ENCODE measurements at regions not wholly inside any gene's neighbourhood (a gene's known extent, or its start where the extent isn't known, plus 50 kb on each side); places are given as distances from the start of the nearest gene placed in this dataset.

- intact Hi-C loops (cut with DNase I) = loop anchor here (10.0 kb wide), 1 partner anchor 416 kb away; no protein-coding TSS in a partner anchor
- no peak for DNase-seq
- Histone ChIP-seq H3K4me3 (replicated peaks in 1 of 3) (no peak overlapping the region), H3K27me3 (no peaks in the 10 kb centered on the region), H3K9me3 (no peaks in the 10 kb centered on the region), H3K4me1 (no peaks in the 10 kb centered on the region), H3K27ac (no peak overlapping the region), H3K36me3 (no peaks in the 10 kb centered on the region)
- WGBS, 2 donors = 78 to 82% methylated on average over 7 of the region's 7 CpGs
- TF ChIP-seq, protein P1, sequence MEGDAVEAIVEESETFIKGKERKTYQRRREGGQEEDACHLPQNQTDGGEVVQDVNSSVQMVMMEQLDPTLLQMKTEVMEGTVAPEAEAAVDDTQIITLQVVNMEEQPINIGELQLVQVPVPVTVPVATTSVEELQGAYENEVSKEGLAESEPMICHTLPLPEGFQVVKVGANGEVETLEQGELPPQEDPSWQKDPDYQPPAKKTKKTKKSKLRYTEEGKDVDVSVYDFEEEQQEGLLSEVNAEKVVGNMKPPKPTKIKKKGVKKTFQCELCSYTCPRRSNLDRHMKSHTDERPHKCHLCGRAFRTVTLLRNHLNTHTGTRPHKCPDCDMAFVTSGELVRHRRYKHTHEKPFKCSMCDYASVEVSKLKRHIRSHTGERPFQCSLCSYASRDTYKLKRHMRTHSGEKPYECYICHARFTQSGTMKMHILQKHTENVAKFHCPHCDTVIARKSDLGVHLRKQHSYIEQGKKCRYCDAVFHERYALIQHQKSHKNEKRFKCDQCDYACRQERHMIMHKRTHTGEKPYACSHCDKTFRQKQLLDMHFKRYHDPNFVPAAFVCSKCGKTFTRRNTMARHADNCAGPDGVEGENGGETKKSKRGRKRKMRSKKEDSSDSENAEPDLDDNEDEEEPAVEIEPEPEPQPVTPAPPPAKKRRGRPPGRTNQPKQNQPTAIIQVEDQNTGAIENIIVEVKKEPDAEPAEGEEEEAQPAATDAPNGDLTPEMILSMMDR (IDR thresholded peaks at IDR 0.05) = no peak
- TF ChIP-seq POLR2A (IDR thresholded peaks at IDR 0.05) = no peak
Observed at GRCh38 chr10:121189066-121189465, 337.9 kb downstream of the WDR11 start.

- no peaks in the 10 kb centered on the region for H3K27me3 ChIP-seq
- WGBS, 2 donors = 68 to 74% methylated on average over 9 to 10 of the region's 10 CpGs
- no peak overlapping the region for H3K27ac ChIP-seq
- intact Hi-C loops (cut with DNase I) = no loop called here
- no peaks in the 10 kb centered on the region for H3K9me3 ChIP-seq
- H3K4me3 ChIP-seq (replicated peaks in 1 of 3) = no peak overlapping the region
- no peak for TF ChIP-seq POLR2A (IDR thresholded peaks at IDR 0.05)
- H3K36me3 ChIP-seq = no peaks in the 10 kb centered on the region
- DNase-seq = no peak
- H3K4me1 ChIP-seq = no peaks in the 10 kb centered on the region
Observed at GRCh38 chr10:121194696-121195523, 343.7 kb downstream of the WDR11 start.

- 58 to 61% methylated on average over 8 of the region's 8 CpGs for WGBS, 2 donors
- H3K27ac ChIP-seq = no peak overlapping the region
Observed at GRCh38 chr10:121195524-121195910, 344.4 kb downstream of the WDR11 start.

GRCh38 chr10:121199081-121199480 is 347.9 kb downstream of the WDR11 start:
- Histone ChIP-seq H3K27me3 (no peaks in the 10 kb centered on the region), H3K9me3 (no peaks in the 10 kb centered on the region), H3K4me1 (no peaks in the 10 kb centered on the region), H3K36me3 (no peaks in the 10 kb centered on the region), H3K27ac (no peak overlapping the region), H3K4me3 (replicated peaks in 1 of 3) (no peak overlapping the region)
- intact Hi-C loops (cut with DNase I) = no loop called here
- TF ChIP-seq POLR2A (IDR thresholded peaks at IDR 0.05) = no peak
- TF ChIP-seq, protein P1 (IDR thresholded peaks at IDR 0.05) = no peak
- no peak for DNase-seq

More at GRCh38 chr10:121195524-121195910, 344.4 kb downstream of the WDR11 start:
- Histone ChIP-seq H3K9me3 (no peaks in the 10 kb centered on the region), H3K27me3 (no peaks in the 10 kb centered on the region), H3K4me3 (replicated peaks in 1 of 3) (no peak overlapping the region), H3K4me1 (no peaks in the 10 kb centered on the region), H3K36me3 (no peaks in the 10 kb centered on the region)
- no peak for DNase-seq
- intact Hi-C loops (cut with DNase I) = no loop called here
- TF ChIP-seq POLR2A (IDR thresholded peaks at IDR 0.05) = no peak
- TF ChIP-seq, protein P1 (IDR thresholded peaks at IDR 0.05) = no peak

DNA sequence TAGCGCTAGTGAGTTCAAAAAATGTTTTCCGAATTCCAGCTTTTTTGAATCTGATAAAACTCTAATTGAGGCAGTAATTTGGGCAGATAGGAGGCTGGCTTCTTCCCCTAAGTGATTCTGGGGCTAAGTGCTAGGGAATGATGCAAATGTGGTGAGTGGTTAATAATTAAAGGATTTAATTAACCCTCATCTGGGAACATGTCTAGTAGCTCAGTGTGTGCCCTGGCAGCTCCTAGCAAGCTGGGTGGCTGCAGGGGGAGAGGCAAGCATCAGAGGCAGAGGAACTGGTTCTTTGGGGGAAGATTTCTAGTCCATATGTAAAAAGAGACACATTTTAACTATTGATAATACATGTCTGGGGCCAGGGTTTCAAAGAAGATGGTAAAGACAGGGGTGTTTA is 354.5 kb downstream of the WDR11 start:
- no peak for TF ChIP-seq POLR2A (IDR thresholded peaks at IDR 0.05)
- TF ChIP-seq, protein P1 (IDR thresholded peaks at IDR 0.05) = no peak

More for the DNA sequence above, 354.5 kb downstream of the WDR11 start:
- Histone ChIP-seq H3K4me3 (replicated peaks in 1 of 3) (no peak overlapping the region), H3K27me3 (no peaks in the 10 kb centered on the region), H3K4me1 (no peaks in the 10 kb centered on the region), H3K27ac (no peak overlapping the region), H3K9me3 (no peaks in the 10 kb centered on the region), H3K36me3 (no peaks in the 10 kb centered on the region)
- intact Hi-C loops (cut with DNase I) = no loop called here
- no peak for DNase-seq
- 92 to 97% methylated on average over 2 of the region's 2 CpGs for WGBS, 2 donors

Measured in thyroid gland (tissue), 4 donors.